Karpas-422 (cell line): ENCODE measurements at regions not wholly inside any gene's neighbourhood (a gene's known extent, or its start where the extent isn't known, plus 50 kb on each side); places are given as distances from the start of the nearest gene placed in this dataset.

Experiments used
- DNase-seq: peaks from one replicate; pipeline ENCODE4 v3.0.0-alpha.2; 2015
- H2AFZ ChIP-seq: fragments of 200-600 bp; sonication (generic); 2 replicates; pipeline ENCODE4 v1.6.1; 2014; ENCODE audit warnings: antibody characterized with exemption, low read length, mixed read lengths
- H3K27ac ChIP-seq: fragments of 200-600 bp; sonication (generic); 2 replicates; pipeline ENCODE4 v1.5.1; 2014; ENCODE audit warnings: mild to moderate bottlenecking, low read length, moderate library complexity
- H3K27me3 ChIP-seq: fragments of 200-600 bp; sonication (generic); 2 replicates; pipeline ENCODE4 v1.6.1; 2014; ENCODE audit warnings: low read length, mixed read lengths
- H3K36me3 ChIP-seq: fragments of 200-600 bp; sonication (generic); 2 replicates; pipeline ENCODE4 v1.6.1; 2014; ENCODE audit warnings: low read length, mixed read lengths; ENCODE audit not compliant: insufficient read depth
- H3K4me1 ChIP-seq: fragments of 200-600 bp; sonication (generic); 2 replicates; pipeline ENCODE4 v1.6.1; 2014; ENCODE audit warnings: mild to moderate bottlenecking, low read length, mixed read lengths
- H3K4me2 ChIP-seq: fragments of 200-600 bp; sonication (generic); 2 replicates; pipeline ENCODE4 v1.6.1; 2014; ENCODE audit warnings: low read length, low read depth, mild to moderate bottlenecking; ENCODE audit not compliant: poor library complexity, severe bottlenecking
- H3K4me3 ChIP-seq: fragments of 200-600 bp; sonication (generic); 2 replicates; pipeline ENCODE4 v1.5.1; 2014; ENCODE audit warnings: mild to moderate bottlenecking, antibody characterized with exemption, low read length, mixed read lengths
- H3K79me2 ChIP-seq: fragments of 200-600 bp; sonication (generic); 2 replicates; pipeline ENCODE4 v1.6.1; 2014; ENCODE audit warnings: mild to moderate bottlenecking, low read length, mixed read lengths
- H3K9ac ChIP-seq: fragments of 200-600 bp; sonication (generic); 2 replicates; pipeline ENCODE4 v1.6.0; 2014; ENCODE audit warnings: low read length
- H3K9me2 ChIP-seq: fragments of 200-600 bp; sonication (generic), shearing (Covaris generic); replicated peaks from 2 replicates; pipeline ENCODE4 v1.6.0; 2014; ENCODE audit warnings: mild to moderate bottlenecking, low read length, moderate library complexity; ENCODE audit not compliant: insufficient read depth
- H3K9me3 ChIP-seq: fragments of 300-700, 200-600 bp; sonication (generic); 2 replicates; pipeline ENCODE4 v1.6.1; 2014; ENCODE audit warnings: low read length, mixed read lengths
- H4K20me1 ChIP-seq: fragments of 200-600 bp; sonication (generic); 2 replicates; pipeline ENCODE4 v1.6.1; 2014; ENCODE audit warnings: mild to moderate bottlenecking, antibody characterized with exemption, low read length, low read depth; ENCODE audit not compliant: insufficient read depth

DNA sequence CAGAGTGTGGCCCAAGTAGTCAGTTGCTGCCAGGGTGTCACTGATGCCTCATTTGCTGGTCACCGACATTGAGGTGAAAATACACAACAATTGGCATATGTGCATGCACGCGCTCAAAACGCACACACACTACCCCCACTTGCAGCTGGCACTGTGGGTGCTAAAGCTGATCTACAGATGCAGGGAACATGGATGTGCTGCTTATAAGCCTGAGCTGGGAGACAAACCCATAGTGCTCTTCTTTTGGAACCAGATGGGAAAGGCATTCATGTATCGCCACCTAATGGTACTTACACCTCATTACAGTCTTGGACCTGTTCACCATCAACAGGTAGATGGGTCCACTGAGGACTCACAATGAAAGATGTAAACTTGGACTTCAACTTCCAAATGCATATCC is 70.3 kb upstream of the CAMK1G start:
- H3K4me1 ChIP-seq = no peaks in the 10 kb centered on the region
- H3K9me3 ChIP-seq = no peaks in the 10 kb centered on the region
- peak; percentile 75 for DNase-seq
- H3K9ac ChIP-seq = no peak overlapping the region
- no peaks in the 10 kb centered on the region for H3K9me2 ChIP-seq
- H3K4me2 ChIP-seq = no peak overlapping the region
- H3K27ac ChIP-seq = no peak overlapping the region
- no peaks in the 10 kb centered on the region for H3K79me2 ChIP-seq
- no peaks in the 10 kb centered on the region for H3K27me3 ChIP-seq
- H3K36me3 ChIP-seq = no peaks in the 10 kb centered on the region
- no peak overlapping the region for H3K4me3 ChIP-seq
- H4K20me1 ChIP-seq = no peaks in the 10 kb centered on the region
- no peak overlapping the region for H2AFZ ChIP-seq

DNA sequence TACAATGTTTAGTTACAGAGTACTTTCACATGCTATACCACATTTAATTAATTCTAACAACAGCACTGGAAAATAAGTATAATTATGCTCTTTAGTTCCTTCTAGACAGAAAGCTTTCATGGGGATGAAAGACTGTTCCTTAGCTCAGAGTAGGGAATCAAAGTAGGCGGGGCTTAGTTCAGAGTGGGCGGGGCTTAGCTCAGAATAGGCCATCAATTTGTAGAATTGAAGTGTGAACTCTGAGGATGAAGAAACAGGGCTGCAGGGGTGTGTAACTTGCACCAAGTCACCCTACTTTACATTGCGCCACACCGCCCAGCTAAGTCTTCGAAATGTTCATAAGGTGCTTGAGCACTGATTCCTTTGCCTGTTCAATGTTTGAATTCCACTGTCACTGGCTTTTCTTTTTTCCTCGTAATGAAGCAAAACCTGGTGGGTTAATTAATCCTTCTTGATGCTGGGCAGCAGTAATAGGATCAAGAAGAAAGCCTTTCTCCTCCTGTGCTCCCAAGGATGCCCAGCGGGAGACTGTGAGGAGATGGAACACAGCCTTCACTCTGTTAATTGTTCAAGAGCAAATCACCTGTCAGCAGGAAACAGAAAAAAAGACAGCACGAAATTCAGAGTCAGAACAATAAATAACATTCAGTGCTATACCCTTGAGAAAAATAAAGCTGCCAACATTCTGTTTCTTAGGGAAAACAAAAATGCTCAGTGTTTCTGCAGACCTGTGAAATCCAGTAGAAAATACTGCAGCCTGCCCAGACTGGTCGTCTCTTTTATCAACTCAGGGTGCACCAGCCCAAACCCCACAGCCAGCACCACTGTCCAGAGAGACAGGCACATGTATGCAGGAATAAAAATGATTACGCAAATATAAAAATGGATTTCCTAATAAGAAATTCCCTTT is 66.5 kb upstream of the CAMK1G start:
- Histone ChIP-seq H3K9me2 (no peaks in the 10 kb centered on the region), H2AFZ (no peak overlapping the region), H3K27me3 (no peaks in the 10 kb centered on the region), H3K4me2 (no peak overlapping the region), H4K20me1 (no peaks in the 10 kb centered on the region), H3K27ac (no peak overlapping the region), H3K9ac (no peak overlapping the region), H3K9me3 (no peaks in the 10 kb centered on the region), H3K4me3 (no peak overlapping the region), H3K36me3 (no peaks in the 10 kb centered on the region), H3K79me2 (no peaks in the 10 kb centered on the region), H3K4me1 (no peaks in the 10 kb centered on the region)
- DNase-seq = no peak

DNA sequence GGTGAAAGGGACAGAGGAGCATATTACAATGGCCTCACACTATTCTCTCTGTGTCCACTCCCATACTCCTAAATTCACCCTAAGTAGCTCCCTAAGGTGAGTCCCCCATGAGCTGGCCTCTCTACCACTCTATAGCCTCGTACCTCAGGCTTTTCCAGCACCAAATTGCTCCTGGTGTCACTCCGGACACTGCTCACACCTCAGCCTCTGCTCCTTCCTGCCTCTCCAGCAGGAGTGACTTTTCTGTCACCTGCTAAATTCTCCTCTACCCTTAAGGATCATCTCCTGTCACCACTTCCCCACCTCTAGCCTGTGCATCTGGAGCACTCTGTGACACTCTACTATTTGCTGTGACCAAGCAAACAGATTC is 65.8 kb upstream of the CAMK1G start:
- no peaks in the 10 kb centered on the region for H3K79me2 ChIP-seq
- H3K4me3 ChIP-seq = no peak overlapping the region
- no peaks in the 10 kb centered on the region for H3K27me3 ChIP-seq
- no peaks in the 10 kb centered on the region for H3K36me3 ChIP-seq
- DNase-seq = no peak
- no peaks in the 10 kb centered on the region for H3K9me2 ChIP-seq
- H3K27ac ChIP-seq = no peak overlapping the region
- no peak overlapping the region for H3K4me2 ChIP-seq
- no peak overlapping the region for H2AFZ ChIP-seq
- no peak overlapping the region for H3K9ac ChIP-seq
- no peaks in the 10 kb centered on the region for H3K9me3 ChIP-seq
- H3K4me1 ChIP-seq = no peaks in the 10 kb centered on the region
- no peaks in the 10 kb centered on the region for H4K20me1 ChIP-seq

DNA sequence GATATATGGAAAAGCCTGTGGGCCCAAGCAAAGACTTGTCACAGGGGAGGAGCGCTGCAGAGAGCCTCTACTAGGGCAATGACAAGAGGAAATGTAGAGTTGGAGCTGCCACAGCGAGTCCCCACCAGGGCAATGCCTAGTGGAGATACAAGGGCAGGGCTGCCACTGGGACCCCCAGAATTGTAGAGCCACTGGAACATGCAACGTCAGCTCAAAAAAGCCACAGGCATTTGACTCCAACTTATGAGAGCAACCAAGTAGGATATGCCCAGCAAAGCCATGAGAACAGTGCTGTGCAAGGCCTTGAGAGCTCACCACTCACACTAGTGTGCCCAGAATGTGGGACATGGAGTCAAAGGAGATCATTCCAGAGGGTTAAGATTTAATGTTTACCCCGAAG is 63.7 kb upstream of the CAMK1G start:
- Histone ChIP-seq H3K9me3 (no peaks in the 10 kb centered on the region), H3K4me3 (no peak overlapping the region), H4K20me1 (no peaks in the 10 kb centered on the region), H3K27ac (no peak overlapping the region), H3K79me2 (no peaks in the 10 kb centered on the region), H3K9me2 (no peaks in the 10 kb centered on the region), H3K4me1 (no peaks in the 10 kb centered on the region), H2AFZ (no peak overlapping the region), H3K36me3 (no peaks in the 10 kb centered on the region), H3K27me3 (no peaks in the 10 kb centered on the region), H3K9ac (no peak overlapping the region), H3K4me2 (no peak overlapping the region)
- no peak for DNase-seq

DNA sequence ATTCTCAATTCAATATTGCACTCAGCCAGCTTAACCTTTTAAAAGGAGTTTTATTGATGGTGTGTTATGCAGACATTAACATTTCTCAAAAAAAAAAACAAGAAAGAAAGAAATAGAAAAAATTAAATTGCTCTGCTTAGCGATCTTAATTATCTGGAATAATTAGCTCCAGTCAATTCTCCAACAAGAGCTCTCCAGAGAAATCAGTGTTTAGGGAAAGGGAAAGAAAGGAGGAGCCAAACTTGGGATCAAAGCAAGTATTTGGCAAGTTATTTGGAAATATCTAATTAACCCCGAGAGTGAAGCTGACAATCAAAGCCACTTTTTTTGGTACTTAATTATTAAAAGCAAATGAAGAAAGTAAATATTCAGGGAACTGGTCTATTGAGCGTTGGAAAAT is 60.7 kb upstream of the CAMK1G start:
- Histone ChIP-seq H3K9me2 (no peaks in the 10 kb centered on the region), H4K20me1 (no peaks in the 10 kb centered on the region)

DNA sequence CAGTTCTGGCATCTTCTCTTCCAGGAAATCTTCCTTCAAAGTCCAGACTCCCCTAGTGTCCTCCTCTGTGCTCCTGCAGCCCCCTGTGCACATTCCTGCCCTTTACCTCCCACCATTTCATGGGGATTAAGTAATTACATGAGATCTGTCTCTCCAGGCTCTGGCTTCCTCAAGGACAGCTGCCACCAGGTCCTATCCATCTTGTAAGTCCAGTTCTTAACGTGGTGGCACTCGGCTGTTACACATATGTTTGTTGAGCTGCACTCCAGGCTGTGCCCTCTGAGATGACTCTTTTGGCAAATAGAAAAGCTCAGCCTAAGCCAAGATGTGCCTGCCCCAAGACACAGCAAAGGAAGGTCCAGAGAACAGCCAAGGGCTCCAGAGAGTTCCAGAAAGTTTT is 57.4 kb upstream of the CAMK1G start:
- no peak overlapping the region for H2AFZ ChIP-seq
- no peaks in the 10 kb centered on the region for H3K9me3 ChIP-seq
- no peaks in the 10 kb centered on the region for H3K9me2 ChIP-seq
- H3K79me2 ChIP-seq = no peaks in the 10 kb centered on the region
- no peaks in the 10 kb centered on the region for H3K27me3 ChIP-seq
- H3K9ac ChIP-seq = no peak overlapping the region
- H4K20me1 ChIP-seq = no peaks in the 10 kb centered on the region
- H3K4me2 ChIP-seq = no peak overlapping the region
- no peak overlapping the region for H3K27ac ChIP-seq
- H3K4me3 ChIP-seq = no peak overlapping the region
- no peaks in the 10 kb centered on the region for H3K36me3 ChIP-seq
- no peaks in the 10 kb centered on the region for H3K4me1 ChIP-seq
- DNase-seq = no peak

More for the DNA sequence above, 60.7 kb upstream of the CAMK1G start:
- Histone ChIP-seq H2AFZ (no peak overlapping the region), H3K27ac (no peak overlapping the region), H3K36me3 (no peaks in the 10 kb centered on the region), H3K79me2 (no peaks in the 10 kb centered on the region), H3K27me3 (no peaks in the 10 kb centered on the region), H3K9ac (no peak overlapping the region), H3K4me1 (no peaks in the 10 kb centered on the region), H3K4me2 (no peak overlapping the region), H3K4me3 (no peak overlapping the region), H3K9me3 (no peaks in the 10 kb centered on the region)
- no peak for DNase-seq

DNA sequence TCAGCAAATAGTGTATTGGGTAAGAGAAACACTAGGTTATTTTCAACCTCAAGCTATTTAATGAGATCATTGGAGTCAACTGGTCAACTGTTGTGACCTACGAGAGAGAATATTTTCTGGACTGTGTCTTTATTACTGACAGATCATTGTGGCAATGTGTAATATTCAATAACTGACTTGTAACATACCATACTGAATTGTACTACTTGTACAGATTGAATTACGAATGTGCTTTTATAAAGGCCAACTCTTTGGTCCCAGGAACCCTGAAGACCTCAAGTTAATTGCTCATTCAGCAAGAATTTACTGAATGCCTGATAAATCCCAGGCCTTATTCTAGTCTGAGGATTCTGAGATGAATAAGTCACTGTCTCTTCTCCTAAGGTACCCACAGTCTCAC is 56.1 kb upstream of the CAMK1G start:
- Histone ChIP-seq H3K4me2 (no peak overlapping the region), H3K9ac (no peak overlapping the region), H4K20me1 (no peaks in the 10 kb centered on the region), H3K27me3 (no peaks in the 10 kb centered on the region), H2AFZ (no peak overlapping the region), H3K36me3 (no peaks in the 10 kb centered on the region), H3K27ac (no peak overlapping the region), H3K79me2 (no peaks in the 10 kb centered on the region), H3K4me1 (no peaks in the 10 kb centered on the region), H3K4me3 (no peak overlapping the region), H3K9me3 (no peaks in the 10 kb centered on the region), H3K9me2 (no peaks in the 10 kb centered on the region)
- no peak for DNase-seq

DNA sequence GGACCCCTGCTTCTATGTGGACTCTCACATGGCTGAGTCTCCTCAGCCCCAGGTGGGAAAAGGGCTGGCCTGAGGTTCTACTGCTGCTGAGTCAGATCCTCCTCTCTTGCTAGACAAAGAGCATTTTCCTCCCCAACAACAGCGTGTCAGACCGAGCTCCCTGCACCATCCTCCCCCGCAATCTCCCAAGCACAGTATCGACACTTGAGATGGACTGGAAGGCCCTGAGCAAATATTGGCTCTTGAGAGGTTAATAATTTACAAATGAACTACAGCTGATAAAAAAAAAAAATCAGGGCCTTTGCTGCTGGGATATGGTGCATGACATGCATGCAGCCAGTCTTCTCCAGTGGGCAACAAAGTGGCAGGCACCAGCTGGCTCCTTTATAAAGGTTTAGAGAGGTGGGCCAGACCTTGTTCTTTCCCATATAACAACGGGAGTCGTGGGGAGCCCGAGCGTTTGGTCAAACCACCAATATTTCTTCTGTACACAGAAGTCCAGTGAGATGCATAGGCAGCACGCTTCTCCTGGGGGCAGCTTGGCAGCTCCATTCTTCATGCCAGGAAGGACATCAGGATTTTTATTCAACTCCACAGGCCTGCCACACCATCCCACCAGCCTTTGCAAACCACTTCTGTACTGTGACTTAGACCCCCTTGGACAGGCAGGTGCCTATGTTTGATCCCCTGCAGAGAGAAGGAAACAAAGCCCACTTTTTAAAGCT is 55.4 kb upstream of the CAMK1G start:
- H3K36me3 ChIP-seq = no peaks in the 10 kb centered on the region
- no peak for DNase-seq
- no peaks in the 10 kb centered on the region for H3K27me3 ChIP-seq
- H3K9ac ChIP-seq = no peak overlapping the region
- H3K4me1 ChIP-seq = no peaks in the 10 kb centered on the region
- no peaks in the 10 kb centered on the region for H4K20me1 ChIP-seq
- H3K79me2 ChIP-seq = no peaks in the 10 kb centered on the region
- H3K9me3 ChIP-seq = no peaks in the 10 kb centered on the region
- no peak overlapping the region for H2AFZ ChIP-seq
- no peaks in the 10 kb centered on the region for H3K9me2 ChIP-seq
- H3K4me2 ChIP-seq = no peak overlapping the region
- no peak overlapping the region for H3K4me3 ChIP-seq
- H3K27ac ChIP-seq = no peak overlapping the region
